Right lobe of liver (tissue), 4 donors: ENCODE measurements at regions not wholly inside any gene's neighbourhood (a gene's known extent, or its start where the extent isn't known, plus 50 kb on each side); places are given as distances from the start of the nearest gene placed in this dataset.

Experiments
- POLR2A ChIP-seq: fragments of 450-650 bp; IDR thresholded peaks from one replicate; pipeline ENCODE4 v1.6.1; 2017; ENCODE audit warnings: antibody characterized with exemption, mild to moderate bottlenecking
- TF ChIP-seq, protein P1 (sequence below), 4 donors: fragments of 200-600 bp in 3 of 4; fragments of 450-650 bp in 1 of 4; IDR thresholded peaks; one replicate each; pipeline versions ENCODE4 v1.5.1 to v1.8.0; 2016 to 2022; ENCODE audit warnings: antibody characterized with exemption in 4 of 4, mild to moderate bottlenecking in 2 of 4
- donor health status: DM: no; HTN: no; CAD: no.
- donor health status: DM: no; HTN: no; CAD: no.
- donor health status: DM: no; HTN: yes; CAD: no.

DNA sequence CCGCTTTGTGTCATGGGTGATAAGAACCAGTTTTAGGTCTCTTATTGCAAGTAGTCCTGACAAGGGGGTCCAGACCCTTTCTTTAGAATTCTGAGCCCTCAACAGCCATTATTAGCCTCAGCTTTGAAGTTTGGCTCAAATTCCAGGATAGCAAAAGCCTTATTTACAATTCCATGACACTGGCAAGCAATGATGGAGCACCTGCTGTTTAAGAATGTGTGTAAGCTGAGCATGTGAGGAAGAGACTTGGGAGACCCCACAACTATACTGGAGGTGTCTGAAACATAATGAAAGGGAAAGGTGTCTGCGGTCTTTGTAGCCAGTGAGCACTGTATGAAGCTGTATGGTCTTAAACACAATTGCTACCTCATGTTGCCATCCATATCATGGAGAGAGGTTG is 119.8 kb downstream of the TBX5 start:
- no peak for TF ChIP-seq POLR2A
- TF ChIP-seq, protein P1, sequence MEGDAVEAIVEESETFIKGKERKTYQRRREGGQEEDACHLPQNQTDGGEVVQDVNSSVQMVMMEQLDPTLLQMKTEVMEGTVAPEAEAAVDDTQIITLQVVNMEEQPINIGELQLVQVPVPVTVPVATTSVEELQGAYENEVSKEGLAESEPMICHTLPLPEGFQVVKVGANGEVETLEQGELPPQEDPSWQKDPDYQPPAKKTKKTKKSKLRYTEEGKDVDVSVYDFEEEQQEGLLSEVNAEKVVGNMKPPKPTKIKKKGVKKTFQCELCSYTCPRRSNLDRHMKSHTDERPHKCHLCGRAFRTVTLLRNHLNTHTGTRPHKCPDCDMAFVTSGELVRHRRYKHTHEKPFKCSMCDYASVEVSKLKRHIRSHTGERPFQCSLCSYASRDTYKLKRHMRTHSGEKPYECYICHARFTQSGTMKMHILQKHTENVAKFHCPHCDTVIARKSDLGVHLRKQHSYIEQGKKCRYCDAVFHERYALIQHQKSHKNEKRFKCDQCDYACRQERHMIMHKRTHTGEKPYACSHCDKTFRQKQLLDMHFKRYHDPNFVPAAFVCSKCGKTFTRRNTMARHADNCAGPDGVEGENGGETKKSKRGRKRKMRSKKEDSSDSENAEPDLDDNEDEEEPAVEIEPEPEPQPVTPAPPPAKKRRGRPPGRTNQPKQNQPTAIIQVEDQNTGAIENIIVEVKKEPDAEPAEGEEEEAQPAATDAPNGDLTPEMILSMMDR (IDR thresholded peaks at IDR 0.05) = no peak
